ENCODE measurements at regions not wholly inside any gene's neighbourhood (a gene's known extent, or its start where the extent isn't known, plus 50 kb on each side); places are given as distances from the start of the nearest gene placed in this dataset.

DNA sequence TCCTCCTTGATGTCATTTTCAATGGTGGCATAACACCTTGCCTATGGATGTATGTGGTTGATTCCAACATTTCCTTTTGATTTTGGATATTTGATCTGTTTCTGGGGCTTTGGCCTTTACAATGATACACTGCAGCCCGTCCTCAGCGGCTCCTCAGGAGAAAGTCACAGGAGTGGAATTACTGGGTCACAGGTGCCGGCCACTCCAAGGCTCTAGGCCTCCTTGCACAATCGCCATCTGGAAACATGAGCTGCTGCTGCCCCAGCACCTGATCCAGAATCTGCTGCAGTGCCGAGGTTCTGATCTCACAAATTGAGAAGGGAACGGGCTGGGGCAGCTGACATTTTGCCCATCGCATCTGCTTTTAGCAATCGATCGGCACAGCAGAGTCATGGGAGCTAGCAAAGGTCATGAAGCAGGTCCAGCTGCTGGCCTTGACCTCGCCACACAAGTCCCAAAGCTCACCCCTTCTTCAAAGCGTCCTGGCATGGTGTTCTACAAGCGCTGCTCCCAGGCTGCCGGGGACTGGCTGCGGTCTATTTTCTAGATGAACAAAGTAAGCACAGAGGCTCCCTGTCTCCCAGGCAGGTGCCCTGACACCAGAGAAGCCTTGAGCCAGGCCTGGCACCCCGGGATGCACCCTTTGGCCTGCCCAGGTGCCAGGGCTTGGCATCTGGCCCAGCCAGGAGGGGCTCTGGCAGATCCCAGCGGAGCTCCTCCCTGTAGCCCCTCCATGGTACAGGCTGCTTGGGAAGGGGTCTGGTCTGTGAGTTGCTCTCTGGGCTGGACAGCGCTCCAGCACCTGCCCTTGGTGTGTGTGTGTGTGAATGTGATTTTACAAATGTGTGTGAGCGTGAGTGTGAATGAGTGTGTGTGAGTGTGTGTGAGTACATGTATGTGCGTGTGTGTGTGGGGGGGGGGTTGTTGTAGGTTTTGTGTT lies 201.8 kb downstream of the GLRX3 start:
- Histone ChIP-seq H3K79me2 (replicated peaks; ENCODE audit: insufficient read depth) (no peaks in the 10 kb centered on the region), H4K20me1 (replicated peaks; ENCODE audit: insufficient read depth) (no peaks in the 10 kb centered on the region), H3K4me2 (no peak overlapping the region), H3K36me3 (ENCODE audit: insufficient read depth) (0 out of 2 replicates have a peak, but pooled peaks cover 3% of the 10 kb centered on the region), H3K4me3 (no peak overlapping the region), H3K4me1 (ENCODE audit: insufficient read depth) (no peaks in the 10 kb centered on the region), H2AFZ (no peak overlapping the region), H3F3A (replicated peaks; ENCODE audit: low read depth) (no peaks in the 10 kb centered on the region), H3K9me2 (ENCODE audit: insufficient read depth) (no peaks in the 10 kb centered on the region), H3K27ac (ENCODE audit: low read depth) (no peak overlapping the region), H3K27me3 (ENCODE audit: insufficient read depth) (no peaks in the 10 kb centered on the region)
- DNase-seq (ENCODE audit: low spot score) (no peak), ATAC-seq (no peak)
- no peaks in the 10 kb centered on the region for H3K4me1 Mint-ChIP-seq
- H3K27ac Mint-ChIP-seq, result no peak overlapping the region
- no peak overlapping the region for H3K4me3 Mint-ChIP-seq
- H3K9me3 Mint-ChIP-seq, result peaks cover 99% of the 10 kb centered on the region
- TF ChIP-seq STAT1 (IDR thresholded peaks at IDR 0.05; ENCODE audit: unreplicated experiment) (no peak), ZNF331 (CRISPR knock-in tag; IDR thresholded peaks at IDR 0.05; ENCODE audit: low read depth) (no peak)
- peaks cover 5% of the 10 kb centered on the region for H3K27me3 Mint-ChIP-seq (ENCODE audit: insufficient read depth, low read depth, poor library complexity)
- peaks cover 48% of the 10 kb centered on the region for H3K36me3 Mint-ChIP-seq (ENCODE audit: low read depth)

DNA sequence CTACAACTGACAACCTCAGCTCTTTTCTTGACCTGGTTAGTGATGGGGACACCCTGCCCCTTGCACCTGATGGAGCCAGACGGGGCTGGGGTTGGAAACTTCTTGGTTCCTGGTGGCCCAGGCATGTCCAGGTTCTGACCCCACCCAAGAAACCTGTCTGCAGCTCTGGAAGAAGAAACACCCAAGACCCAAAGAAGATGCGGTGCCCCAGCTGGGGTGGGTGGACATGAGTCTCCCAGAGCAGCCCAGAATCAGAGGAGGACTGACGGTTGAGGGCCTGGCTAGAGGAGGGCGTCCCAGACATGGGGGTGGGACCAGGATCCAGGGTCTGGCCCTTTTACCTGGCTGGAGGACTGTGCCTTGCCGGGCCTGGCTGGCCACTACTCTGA lies 202.4 kb downstream of the GLRX3 start:
- no peaks in the 10 kb centered on the region for H3K79me2 ChIP-seq (replicated peaks; ENCODE audit: insufficient read depth)
- peaks cover 48% of the 10 kb centered on the region for H3K36me3 Mint-ChIP-seq (ENCODE audit: low read depth)
- peaks cover 99% of the 10 kb centered on the region for H3K9me3 Mint-ChIP-seq
- TF ChIP-seq EZH2phosphoT487 (IDR thresholded peaks at IDR 0.05; ENCODE audit: unreplicated experiment) (no peak), ZNF331 (CRISPR knock-in tag; IDR thresholded peaks at IDR 0.05; ENCODE audit: low read depth) (no peak), EZH2 (IDR thresholded peaks at IDR 0.05; ENCODE audit: low read depth, unreplicated experiment) (no peak), JUNB (IDR thresholded peaks at IDR 0.05; ENCODE audit: unreplicated experiment) (no peak), CREB1 (CRISPR knock-in tag; IDR thresholded peaks at IDR 0.05; ENCODE audit: low read depth) (no peak), ZNF114 (CRISPR knock-in tag; IDR thresholded peaks at IDR 0.05) (no peak), POLR2AphosphoS5 (IDR thresholded peaks at IDR 0.05; ENCODE audit: low read depth) (no peak)
- TF ChIP-seq, protein P1, sequence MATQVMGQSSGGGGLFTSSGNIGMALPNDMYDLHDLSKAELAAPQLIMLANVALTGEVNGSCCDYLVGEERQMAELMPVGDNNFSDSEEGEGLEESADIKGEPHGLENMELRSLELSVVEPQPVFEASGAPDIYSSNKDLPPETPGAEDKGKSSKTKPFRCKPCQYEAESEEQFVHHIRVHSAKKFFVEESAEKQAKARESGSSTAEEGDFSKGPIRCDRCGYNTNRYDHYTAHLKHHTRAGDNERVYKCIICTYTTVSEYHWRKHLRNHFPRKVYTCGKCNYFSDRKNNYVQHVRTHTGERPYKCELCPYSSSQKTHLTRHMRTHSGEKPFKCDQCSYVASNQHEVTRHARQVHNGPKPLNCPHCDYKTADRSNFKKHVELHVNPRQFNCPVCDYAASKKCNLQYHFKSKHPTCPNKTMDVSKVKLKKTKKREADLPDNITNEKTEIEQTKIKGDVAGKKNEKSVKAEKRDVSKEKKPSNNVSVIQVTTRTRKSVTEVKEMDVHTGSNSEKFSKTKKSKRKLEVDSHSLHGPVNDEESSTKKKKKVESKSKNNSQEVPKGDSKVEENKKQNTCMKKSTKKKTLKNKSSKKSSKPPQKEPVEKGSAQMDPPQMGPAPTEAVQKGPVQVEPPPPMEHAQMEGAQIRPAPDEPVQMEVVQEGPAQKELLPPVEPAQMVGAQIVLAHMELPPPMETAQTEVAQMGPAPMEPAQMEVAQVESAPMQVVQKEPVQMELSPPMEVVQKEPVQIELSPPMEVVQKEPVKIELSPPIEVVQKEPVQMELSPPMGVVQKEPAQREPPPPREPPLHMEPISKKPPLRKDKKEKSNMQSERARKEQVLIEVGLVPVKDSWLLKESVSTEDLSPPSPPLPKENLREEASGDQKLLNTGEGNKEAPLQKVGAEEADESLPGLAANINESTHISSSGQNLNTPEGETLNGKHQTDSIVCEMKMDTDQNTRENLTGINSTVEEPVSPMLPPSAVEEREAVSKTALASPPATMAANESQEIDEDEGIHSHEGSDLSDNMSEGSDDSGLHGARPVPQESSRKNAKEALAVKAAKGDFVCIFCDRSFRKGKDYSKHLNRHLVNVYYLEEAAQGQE (IDR thresholded peaks at IDR 0.05; ENCODE audit: unreplicated experiment), result no peak
- TF ChIP-seq, protein P2, sequence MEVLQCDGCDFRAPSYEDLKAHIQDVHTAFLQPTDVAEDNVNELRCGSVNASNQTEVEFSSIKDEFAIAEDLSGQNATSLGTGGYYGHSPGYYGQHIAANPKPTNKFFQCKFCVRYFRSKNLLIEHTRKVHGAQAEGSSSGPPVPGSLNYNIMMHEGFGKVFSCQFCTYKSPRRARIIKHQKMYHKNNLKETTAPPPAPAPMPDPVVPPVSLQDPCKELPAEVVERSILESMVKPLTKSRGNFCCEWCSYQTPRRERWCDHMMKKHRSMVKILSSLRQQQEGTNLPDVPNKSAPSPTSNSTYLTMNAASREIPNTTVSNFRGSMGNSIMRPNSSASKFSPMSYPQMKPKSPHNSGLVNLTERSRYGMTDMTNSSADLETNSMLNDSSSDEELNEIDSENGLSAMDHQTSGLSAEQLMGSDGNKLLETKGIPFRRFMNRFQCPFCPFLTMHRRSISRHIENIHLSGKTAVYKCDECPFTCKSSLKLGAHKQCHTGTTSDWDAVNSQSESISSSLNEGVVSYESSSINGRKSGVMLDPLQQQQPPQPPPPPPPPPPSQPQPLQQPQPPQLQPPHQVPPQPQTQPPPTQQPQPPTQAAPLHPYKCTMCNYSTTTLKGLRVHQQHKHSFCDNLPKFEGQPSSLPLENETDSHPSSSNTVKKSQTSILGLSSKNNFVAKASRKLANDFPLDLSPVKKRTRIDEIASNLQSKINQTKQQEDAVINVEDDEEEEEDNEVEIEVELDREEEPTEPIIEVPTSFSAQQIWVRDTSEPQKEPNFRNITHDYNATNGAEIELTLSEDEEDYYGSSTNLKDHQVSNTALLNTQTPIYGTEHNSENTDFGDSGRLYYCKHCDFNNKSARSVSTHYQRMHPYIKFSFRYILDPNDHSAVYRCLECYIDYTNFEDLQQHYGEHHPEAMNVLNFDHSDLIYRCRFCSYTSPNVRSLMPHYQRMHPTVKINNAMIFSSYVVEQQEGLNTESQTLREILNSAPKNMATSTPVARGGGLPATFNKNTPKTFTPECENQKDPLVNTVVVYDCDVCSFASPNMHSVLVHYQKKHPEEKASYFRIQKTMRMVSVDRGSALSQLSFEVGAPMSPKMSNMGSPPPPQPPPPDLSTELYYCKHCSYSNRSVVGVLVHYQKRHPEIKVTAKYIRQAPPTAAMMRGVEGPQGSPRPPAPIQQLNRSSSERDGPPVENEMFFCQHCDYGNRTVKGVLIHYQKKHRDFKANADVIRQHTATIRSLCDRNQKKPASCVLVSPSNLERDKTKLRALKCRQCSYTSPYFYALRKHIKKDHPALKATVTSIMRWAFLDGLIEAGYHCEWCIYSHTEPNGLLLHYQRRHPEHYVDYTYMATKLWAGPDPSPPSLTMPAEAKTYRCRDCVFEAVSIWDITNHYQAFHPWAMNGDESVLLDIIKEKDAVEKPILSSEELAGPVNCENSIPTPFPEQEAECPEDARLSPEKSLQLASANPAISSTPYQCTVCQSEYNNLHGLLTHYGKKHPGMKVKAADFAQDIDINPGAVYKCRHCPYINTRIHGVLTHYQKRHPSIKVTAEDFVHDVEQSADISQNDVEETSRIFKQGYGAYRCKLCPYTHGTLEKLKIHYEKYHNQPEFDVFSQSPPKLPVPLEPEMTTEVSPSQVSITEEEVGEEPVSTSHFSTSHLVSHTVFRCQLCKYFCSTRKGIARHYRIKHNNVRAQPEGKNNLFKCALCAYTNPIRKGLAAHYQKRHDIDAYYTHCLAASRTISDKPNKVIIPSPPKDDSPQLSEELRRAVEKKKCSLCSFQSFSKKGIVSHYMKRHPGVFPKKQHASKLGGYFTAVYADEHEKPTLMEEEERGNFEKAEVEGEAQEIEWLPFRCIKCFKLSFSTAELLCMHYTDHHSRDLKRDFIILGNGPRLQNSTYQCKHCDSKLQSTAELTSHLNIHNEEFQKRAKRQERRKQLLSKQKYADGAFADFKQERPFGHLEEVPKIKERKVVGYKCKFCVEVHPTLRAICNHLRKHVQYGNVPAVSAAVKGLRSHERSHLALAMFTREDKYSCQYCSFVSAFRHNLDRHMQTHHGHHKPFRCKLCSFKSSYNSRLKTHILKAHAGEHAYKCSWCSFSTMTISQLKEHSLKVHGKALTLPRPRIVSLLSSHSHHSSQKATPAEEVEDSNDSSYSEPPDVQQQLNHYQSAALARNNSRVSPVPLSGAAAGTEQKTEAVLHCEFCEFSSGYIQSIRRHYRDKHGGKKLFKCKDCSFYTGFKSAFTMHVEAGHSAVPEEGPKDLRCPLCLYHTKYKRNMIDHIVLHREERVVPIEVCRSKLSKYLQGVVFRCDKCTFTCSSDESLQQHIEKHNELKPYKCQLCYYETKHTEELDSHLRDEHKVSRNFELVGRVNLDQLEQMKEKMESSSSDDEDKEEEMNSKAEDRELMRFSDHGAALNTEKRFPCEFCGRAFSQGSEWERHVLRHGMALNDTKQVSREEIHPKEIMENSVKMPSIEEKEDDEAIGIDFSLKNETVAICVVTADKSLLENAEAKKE (CRISPR knock-in tag; IDR thresholded peaks at IDR 0.05), result no peak

More for the DNA sequence above, 202.4 kb downstream of the GLRX3 start:
- H3K9me2 ChIP-seq (ENCODE audit: insufficient read depth), result no peaks in the 10 kb centered on the region
- H3K27me3 ChIP-seq (ENCODE audit: insufficient read depth), result no peaks in the 10 kb centered on the region
- DNase-seq (ENCODE audit: low spot score), result no peak
- Mint-ChIP-seq H3K27me3 (ENCODE audit: insufficient read depth, low read depth, poor library complexity) (peaks cover 3% of the 10 kb centered on the region), H3K4me1 (no peaks in the 10 kb centered on the region), H3K27ac (no peak overlapping the region), H3K4me3 (no peak overlapping the region)
- ATAC-seq, result no peak
- H3K4me1 ChIP-seq (ENCODE audit: insufficient read depth), result no peaks in the 10 kb centered on the region
- H3K27ac ChIP-seq (ENCODE audit: low read depth), result no peak overlapping the region
- no peak overlapping the region for H2AFZ ChIP-seq
- no peaks in the 10 kb centered on the region for H4K20me1 ChIP-seq (replicated peaks; ENCODE audit: insufficient read depth)
- H3K4me3 ChIP-seq, result no peak overlapping the region
- H3K36me3 ChIP-seq (ENCODE audit: insufficient read depth), result 0 out of 2 replicates have a peak, but pooled peaks cover 3% of the 10 kb centered on the region
- H3K4me2 ChIP-seq, result no peak overlapping the region
- no peaks in the 10 kb centered on the region for H3F3A ChIP-seq (replicated peaks; ENCODE audit: low read depth)

All from GM23338 (cell line).